Activated CD8-positive, alpha-beta memory T cell treated with anti-CD3 and anti-CD28 coated beads for 36 hours (primary cell): ENCODE measurements at regions not wholly inside any gene's neighbourhood (a gene's known extent, or its start where the extent isn't known, plus 50 kb on each side); places are given as distances from the start of the nearest gene placed in this dataset.
"Not testable (repeated sequence)": the region's sequence is repeated elsewhere in the genome, so short reads cannot be mapped to it uniquely, and the experiment has no call there.

Experiments used
- CTCF ChIA-PET: fragments of 350-600 bp; sonication (Branson Sonifier 250); formaldehyde crosslinking; loops from one replicate; lab custom pipeline; 2021; ENCODE audit warnings: antibody characterized with exemption; lab: Charles Lee
- POLR2A ChIA-PET: fragments of 350-600 bp; sonication (Branson Sonifier 250); formaldehyde crosslinking; loops from one replicate; lab custom pipeline; 2021; ENCODE audit warnings: antibody characterized with exemption; lab: Charles Lee

DNA sequence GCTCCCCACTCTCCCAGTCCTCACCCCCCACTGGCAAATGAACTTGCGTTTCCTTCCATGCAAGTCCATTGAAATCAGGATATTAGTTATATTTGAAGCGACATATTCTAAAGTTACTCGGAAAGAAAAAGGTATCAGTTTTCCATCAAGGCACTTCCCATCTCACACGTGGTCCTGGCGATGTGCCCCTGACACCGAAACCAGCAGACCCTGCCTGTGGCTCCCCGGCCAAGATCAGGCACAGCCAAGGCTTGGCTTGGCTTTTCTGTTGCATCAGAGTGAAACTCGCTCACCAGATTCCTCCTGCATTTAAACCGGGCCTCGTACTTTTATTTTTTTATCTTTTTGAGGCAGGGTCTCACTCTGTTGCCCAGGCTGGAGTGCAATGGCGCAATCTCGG lies 195.1 kb downstream of the NPIPB11 start:
- POLR2A ChIA-PET, CTCF ChIA-PET: not testable (repeated sequence)

GRCh38 chr16:29210299-29211150 lies 196.0 kb downstream of the NPIPB11 start:
- POLR2A ChIA-PET, CTCF ChIA-PET: not testable (repeated sequence)

DNA sequence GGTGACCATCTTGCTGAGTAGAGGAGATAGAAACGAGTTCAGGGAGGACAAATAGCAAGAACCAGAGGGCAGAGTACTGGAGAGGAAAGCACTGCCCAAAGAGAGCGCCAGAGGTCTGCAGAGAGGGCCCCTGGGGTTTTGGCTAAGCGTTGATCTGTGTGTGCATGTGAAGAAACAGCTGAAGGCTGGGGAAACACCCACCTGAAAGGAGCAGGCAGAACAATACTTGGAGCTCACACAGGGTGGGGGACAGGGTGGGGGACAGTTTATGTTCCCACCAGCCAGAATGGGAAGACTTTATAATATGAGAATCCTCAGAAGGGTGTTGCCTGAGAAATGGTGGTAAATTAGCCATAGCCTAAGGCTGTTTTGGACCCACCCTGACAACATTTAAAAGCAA lies 200.4 kb downstream of the NPIPB11 start:
- CTCF ChIA-PET, POLR2A ChIA-PET: not testable (repeated sequence)

GRCh38 chr16:29205151-29205550 lies 201.4 kb downstream of the NPIPB11 start:
- POLR2A ChIA-PET, CTCF ChIA-PET: not testable (repeated sequence)

GRCh38 chr16:29204806-29205135 lies 201.7 kb downstream of the NPIPB11 start:
- CTCF ChIA-PET = no interaction called here
- POLR2A ChIA-PET = no interaction called here

DNA sequence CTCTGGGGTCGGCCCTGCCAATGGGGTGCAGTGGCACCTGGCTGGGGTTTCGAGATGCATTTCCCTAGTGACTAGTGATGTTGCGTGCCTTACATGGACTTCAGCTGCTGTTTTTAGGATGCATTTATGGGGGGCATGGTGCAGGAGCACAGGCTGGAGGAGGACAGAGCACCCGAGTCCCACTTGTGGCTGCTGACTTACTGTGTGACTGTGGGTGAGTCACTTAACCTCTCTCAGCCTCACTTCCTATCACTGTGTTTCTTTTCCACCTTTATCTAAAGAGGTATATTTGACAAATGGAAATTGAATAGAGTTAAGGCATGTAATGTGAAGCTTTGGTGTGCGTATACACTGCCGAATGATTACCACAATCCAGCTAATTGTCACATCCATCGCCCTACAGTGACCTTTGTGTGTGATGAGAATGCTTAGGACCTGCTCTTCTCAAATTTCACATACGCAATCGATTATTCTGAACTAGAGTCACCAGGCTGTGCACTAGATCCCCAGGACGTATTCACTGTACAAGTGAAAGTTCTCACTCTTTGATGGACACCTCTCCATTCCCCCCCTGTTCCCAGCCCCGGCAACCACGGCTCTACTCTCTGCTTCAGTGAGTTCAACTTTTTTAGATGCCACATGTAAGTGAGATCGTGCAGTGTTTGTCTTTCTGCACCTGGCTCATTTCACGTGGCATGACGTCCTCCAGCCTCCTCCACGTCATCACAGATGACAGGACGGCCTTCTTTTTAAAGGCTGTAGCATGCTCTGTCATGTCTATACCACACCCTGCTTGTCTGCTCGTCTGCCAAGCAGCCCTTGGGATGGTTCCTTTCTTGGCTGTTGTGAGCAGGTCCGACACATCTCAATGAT lies 202.3 kb downstream of the NPIPB11 start:
- POLR2A ChIA-PET, CTCF ChIA-PET: not testable (repeated sequence)

GRCh38 chr16:29203046-29203932 lies 203.2 kb downstream of the NPIPB11 start:
- CTCF ChIA-PET, POLR2A ChIA-PET: not testable (repeated sequence)

DNA sequence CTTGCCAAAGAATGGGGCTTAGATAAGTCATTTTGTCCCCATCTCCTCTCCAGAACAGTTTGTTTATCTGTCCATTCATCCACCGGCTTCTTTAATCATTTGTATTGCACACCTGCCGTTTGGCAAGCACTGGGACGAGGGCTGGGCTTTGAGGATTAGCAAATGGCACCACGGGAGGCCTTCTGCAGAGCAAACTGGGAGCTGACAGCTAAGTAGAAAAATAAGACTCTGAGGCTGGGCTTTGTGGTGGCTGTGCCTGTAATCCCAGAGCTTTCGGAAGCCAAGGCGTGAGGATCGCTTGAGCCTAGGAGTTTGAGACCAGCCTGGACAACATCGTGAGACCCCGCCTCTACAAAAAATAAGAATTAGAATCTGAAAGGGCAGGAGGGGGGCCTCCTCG lies 203.9 kb downstream of the NPIPB11 start:
- POLR2A ChIA-PET, CTCF ChIA-PET: not testable (repeated sequence)

DNA sequence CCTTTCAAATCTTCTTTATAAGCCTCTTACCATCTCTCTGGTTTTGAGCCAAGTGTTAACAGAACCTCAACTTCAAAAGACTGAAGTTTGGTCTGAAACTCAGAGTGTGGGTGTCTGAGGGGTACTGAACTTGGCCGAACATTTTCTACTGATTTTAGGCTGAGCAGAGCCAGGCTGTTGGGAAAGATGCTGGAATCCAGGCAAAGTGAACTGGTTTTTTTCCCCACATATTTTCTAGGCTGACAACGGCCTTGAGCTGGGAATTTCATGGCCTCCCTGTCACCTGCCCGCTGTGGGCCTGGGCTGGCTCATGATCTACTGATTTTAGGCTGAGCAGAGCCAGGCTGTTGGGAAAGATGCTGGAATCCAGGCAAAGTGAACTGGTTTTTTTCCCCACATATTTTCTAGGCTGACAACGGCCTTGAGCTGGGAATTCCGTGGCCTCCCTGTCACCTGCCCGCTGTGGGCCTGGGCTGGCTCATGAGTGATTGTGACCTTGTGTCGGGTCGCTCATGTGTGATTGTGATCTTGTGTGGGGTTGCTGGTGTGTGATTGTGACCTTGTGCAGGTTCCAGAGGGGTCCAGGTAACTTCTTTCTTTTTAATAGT lies 204.4 kb downstream of the NPIPB11 start:
- POLR2A ChIA-PET, CTCF ChIA-PET: not testable (repeated sequence)

DNA sequence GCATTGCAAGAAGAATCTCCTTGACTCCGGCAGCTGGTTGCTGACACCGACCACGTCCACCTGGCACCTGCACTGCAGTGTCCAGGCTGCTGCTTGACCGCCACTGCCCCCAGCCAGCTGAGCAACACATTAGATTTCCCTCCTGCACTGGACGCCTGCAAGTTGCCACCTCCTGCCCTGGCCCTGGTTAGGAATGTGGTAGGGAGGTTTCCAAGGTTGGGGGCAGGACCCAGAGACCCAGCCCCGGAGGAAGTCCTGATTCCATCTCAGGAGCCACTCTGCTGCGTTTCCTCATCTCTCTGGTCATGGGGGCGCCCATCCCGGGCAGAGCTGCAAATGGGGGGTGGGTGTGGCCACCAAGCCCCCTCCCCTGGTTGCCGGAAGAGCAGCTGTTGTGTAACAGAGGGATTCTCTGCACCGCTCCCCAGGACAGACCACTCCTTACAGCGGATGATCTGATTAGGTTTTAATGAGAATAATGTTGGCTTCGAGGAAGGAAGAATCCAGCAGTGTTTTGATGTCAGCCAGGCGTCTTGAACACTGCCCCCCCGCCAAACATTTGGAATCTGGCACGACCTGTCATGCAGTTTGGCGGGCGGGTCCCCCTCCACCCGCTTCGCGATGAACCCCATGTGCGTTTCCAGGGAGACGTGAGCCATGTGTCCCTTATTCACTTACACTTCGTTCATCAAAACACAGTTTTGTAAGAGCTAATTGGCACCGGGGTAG lies 205.1 kb downstream of the NPIPB11 start:
- CTCF ChIA-PET, POLR2A ChIA-PET: not testable (repeated sequence)

- CTCF ChIA-PET, POLR2A ChIA-PET: not testable (repeated sequence)
Observed at GRCh38 chr16:29200681-29201080, 205.8 kb downstream of the NPIPB11 start.

- CTCF ChIA-PET, POLR2A ChIA-PET: not testable (repeated sequence)
Observed at GRCh38 chr16:29200135-29200601, 206.3 kb downstream of the NPIPB11 start.

DNA sequence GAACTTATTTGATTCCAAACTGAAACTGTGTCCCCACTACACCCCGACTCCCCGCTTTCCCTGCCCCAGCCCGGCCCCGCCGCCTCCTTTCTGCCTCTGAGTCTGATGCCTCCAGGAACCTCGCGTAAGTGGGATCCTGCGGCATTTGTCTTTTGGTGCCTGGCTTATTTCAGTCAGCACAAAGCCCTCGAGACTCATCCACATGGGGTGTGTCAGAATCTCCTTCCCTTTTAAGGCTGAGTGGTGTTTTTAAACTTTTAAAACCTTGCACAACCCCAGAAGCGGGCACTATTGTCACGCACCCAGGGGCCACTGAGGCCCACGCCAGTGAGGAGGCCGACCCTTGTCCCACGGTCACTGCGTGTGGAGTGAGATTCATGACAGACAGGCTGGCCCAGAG lies 206.9 kb downstream of the NPIPB11 start:
- CTCF ChIA-PET, POLR2A ChIA-PET: not testable (repeated sequence)

GRCh38 chr16:29198731-29199521 lies 207.6 kb downstream of the NPIPB11 start:
- POLR2A ChIA-PET = no interaction called here

GRCh38 chr16:29198231-29198630 lies 208.3 kb downstream of the NPIPB11 start:
- CTCF ChIA-PET = no interaction called here
- POLR2A ChIA-PET = no interaction called here

More at GRCh38 chr16:29198731-29199521, 207.6 kb downstream of the NPIPB11 start:
- CTCF ChIA-PET = no interaction called here

DNA sequence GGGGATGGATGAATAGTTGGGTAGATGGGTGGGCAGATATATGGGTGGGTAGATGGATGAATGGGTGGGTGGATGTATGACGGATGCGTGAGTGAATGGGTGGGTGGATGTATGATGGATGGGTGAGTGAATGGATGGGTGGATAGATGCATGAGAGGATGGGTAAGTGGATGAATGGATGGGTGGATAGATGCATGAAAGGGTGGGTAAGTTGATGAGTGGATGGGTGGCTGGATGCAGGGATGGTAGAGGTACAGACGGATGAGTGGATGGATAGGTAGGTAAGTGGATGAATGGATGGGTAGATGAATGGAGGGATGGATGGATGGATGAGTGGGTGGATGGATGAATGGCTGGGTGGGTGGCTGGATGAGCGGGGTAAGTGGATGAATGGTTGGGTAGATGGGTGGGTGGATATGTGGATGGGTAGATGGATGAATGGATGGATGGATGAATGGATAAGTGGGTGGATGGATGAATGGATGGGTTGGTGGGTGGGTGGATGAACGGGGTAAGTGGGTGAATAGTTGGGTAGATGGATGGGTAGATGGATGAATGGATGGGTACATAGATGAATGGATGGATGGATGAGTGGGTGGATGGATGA lies 208.9 kb downstream of the NPIPB11 start:
- POLR2A ChIA-PET, CTCF ChIA-PET: not testable (repeated sequence)

DNA sequence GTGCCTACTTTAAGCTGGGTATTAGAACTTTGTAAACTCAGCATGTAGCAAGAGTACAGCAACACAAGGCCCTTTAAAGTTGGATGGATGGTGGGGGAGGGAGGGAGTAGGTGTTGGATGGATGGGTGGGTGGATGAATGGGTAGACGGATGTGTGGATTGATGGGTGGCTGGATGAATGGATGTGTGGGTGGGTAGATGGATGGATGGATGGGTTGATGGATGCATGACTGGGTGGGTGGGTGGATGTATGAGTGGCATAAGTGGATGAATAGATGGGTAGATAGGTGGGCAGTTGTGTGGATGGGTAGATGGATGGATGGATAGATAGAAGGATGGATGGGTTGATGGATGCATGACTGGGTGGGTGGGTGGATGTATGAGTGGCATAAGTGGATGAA lies 209.8 kb downstream of the NPIPB11 start:
- POLR2A ChIA-PET = not testable (repeated sequence)

More for the DNA sequence above, 209.8 kb downstream of the NPIPB11 start:
- CTCF ChIA-PET = not testable (repeated sequence)
